ENCODE measurements at regions not wholly inside any gene's neighbourhood (a gene's known extent, or its start where the extent isn't known, plus 50 kb on each side); places are given as distances from the start of the nearest gene placed in this dataset.

DNA sequence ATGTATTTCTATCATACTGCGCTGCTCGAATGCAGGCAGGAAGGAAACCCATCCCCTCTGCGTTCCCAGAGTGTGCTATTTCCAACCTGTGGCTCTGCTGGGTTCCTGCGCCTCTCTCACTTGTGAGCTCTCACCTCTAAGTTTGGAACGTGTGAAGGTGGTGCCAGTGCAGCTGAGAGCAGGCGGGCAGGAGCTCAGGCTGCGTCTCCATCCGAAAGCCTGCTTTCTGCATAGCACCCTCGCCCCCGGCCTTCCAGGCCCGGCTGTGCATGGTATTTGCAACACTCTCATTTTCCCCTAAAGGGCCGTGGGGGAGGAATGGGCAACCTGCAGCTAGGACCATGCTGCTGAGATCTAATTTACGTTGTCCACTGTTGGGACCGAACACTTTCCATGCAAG is 288.0 kb upstream of the TSHZ2 start:
- Histone ChIP-seq H2AFZ (ENCODE audit: low read depth, low read length) (no peak overlapping the region), H3K4me3 (ENCODE audit: low read length) (no peak overlapping the region), H3K9me2 (ENCODE audit: insufficient read depth, low read length) (no peaks in the 10 kb centered on the region), H3K9ac (ENCODE audit: low read length) (peak overlapping the region; percentile 18), H3K4me2 (ENCODE audit: low read length) (no peak overlapping the region), H3F3A (ENCODE audit: insufficient read depth, low read length, poor library complexity, severe bottlenecking) (no peaks in the 10 kb centered on the region), H3K36me3 (ENCODE audit: insufficient read depth, low read length) (no peaks in the 10 kb centered on the region), H3K27ac (ENCODE audit: low read length) (peak overlapping the region; percentile 51), H3K27me3 (ENCODE audit: insufficient read depth, low read depth, low read length) (no peaks in the 10 kb centered on the region), H3K9me3 (ENCODE audit: low read length) (no peaks in the 10 kb centered on the region), H3K79me2 (replicated peaks; ENCODE audit: insufficient read depth, low read length) (no peaks in the 10 kb centered on the region), H4K20me1 (ENCODE audit: insufficient read depth) (no peaks in the 10 kb centered on the region)
- TF ChIP-seq TAF1 (IDR thresholded peaks at IDR 0.05; ENCODE audit: low read depth) (no peak), MXI1 (conservative IDR thresholded peaks at IDR 0.05; ENCODE audit: poor library complexity, severe bottlenecking) (no peak), EP300 (conservative IDR thresholded peaks at IDR 0.05; ENCODE audit: poor library complexity, severe bottlenecking) (no peak), POLR2AphosphoS5 (IDR thresholded peaks at IDR 0.05) (no peak), EZH2 (IDR thresholded peaks at IDR 0.05; ENCODE audit: borderline replicate concordance, insufficient read depth, low read length, poor library complexity, severe bottlenecking) (no peak), SMC3 (conservative IDR thresholded peaks at IDR 0.05; ENCODE audit: poor library complexity) (no peak), RAD21 (conservative IDR thresholded peaks at IDR 0.05) (no peak)
- TF ChIP-seq, protein P1, sequence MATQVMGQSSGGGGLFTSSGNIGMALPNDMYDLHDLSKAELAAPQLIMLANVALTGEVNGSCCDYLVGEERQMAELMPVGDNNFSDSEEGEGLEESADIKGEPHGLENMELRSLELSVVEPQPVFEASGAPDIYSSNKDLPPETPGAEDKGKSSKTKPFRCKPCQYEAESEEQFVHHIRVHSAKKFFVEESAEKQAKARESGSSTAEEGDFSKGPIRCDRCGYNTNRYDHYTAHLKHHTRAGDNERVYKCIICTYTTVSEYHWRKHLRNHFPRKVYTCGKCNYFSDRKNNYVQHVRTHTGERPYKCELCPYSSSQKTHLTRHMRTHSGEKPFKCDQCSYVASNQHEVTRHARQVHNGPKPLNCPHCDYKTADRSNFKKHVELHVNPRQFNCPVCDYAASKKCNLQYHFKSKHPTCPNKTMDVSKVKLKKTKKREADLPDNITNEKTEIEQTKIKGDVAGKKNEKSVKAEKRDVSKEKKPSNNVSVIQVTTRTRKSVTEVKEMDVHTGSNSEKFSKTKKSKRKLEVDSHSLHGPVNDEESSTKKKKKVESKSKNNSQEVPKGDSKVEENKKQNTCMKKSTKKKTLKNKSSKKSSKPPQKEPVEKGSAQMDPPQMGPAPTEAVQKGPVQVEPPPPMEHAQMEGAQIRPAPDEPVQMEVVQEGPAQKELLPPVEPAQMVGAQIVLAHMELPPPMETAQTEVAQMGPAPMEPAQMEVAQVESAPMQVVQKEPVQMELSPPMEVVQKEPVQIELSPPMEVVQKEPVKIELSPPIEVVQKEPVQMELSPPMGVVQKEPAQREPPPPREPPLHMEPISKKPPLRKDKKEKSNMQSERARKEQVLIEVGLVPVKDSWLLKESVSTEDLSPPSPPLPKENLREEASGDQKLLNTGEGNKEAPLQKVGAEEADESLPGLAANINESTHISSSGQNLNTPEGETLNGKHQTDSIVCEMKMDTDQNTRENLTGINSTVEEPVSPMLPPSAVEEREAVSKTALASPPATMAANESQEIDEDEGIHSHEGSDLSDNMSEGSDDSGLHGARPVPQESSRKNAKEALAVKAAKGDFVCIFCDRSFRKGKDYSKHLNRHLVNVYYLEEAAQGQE (IDR thresholded peaks at IDR 0.05; ENCODE audit: borderline replicate concordance): no peak
- TF ChIP-seq, protein P2, sequence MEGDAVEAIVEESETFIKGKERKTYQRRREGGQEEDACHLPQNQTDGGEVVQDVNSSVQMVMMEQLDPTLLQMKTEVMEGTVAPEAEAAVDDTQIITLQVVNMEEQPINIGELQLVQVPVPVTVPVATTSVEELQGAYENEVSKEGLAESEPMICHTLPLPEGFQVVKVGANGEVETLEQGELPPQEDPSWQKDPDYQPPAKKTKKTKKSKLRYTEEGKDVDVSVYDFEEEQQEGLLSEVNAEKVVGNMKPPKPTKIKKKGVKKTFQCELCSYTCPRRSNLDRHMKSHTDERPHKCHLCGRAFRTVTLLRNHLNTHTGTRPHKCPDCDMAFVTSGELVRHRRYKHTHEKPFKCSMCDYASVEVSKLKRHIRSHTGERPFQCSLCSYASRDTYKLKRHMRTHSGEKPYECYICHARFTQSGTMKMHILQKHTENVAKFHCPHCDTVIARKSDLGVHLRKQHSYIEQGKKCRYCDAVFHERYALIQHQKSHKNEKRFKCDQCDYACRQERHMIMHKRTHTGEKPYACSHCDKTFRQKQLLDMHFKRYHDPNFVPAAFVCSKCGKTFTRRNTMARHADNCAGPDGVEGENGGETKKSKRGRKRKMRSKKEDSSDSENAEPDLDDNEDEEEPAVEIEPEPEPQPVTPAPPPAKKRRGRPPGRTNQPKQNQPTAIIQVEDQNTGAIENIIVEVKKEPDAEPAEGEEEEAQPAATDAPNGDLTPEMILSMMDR (IDR thresholded peaks at IDR 0.05; ENCODE audit: poor library complexity, severe bottlenecking): no peak

DNA sequence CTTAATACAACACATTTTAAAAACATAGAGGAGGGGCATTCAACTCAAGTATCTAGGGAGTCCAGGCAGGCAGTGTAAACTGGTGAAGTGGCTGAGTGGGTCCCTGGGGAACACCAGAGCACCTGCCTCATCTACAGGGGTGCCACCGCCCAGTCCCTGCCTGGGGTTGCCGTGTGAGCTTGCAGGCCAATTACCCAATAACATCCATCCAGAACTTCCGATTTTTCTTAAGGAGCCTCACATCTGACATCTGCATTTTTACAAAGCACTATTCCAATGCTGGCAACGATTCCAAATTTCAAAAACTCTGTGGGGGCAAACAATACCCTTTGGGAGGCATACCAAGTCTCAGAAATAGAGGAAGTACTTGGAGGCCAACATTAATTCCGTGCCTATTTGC is 288.4 kb upstream of the TSHZ2 start:
- H3K36me3 ChIP-seq (ENCODE audit: insufficient read depth, low read length): no peaks in the 10 kb centered on the region
- H3K9me2 ChIP-seq (ENCODE audit: insufficient read depth, low read length): no peaks in the 10 kb centered on the region
- no peak overlapping the region for H3K4me3 ChIP-seq (ENCODE audit: low read length)
- H3K79me2 ChIP-seq (replicated peaks; ENCODE audit: insufficient read depth, low read length): no peaks in the 10 kb centered on the region
- TF ChIP-seq, protein P1 (IDR thresholded peaks at IDR 0.05; ENCODE audit: borderline replicate concordance): no peak
- TF ChIP-seq MXI1 (conservative IDR thresholded peaks at IDR 0.05; ENCODE audit: poor library complexity, severe bottlenecking) (no peak), POLR2AphosphoS5 (IDR thresholded peaks at IDR 0.05) (no peak), EZH2 (IDR thresholded peaks at IDR 0.05; ENCODE audit: borderline replicate concordance, insufficient read depth, low read length, poor library complexity, severe bottlenecking) (no peak), EP300 (conservative IDR thresholded peaks at IDR 0.05; ENCODE audit: poor library complexity, severe bottlenecking) (no peak), SMC3 (conservative IDR thresholded peaks at IDR 0.05; ENCODE audit: poor library complexity) (no peak), RAD21 (conservative IDR thresholded peaks at IDR 0.05) (no peak), TAF1 (IDR thresholded peaks at IDR 0.05; ENCODE audit: low read depth) (no peak)
- TF ChIP-seq, protein P2 (IDR thresholded peaks at IDR 0.05; ENCODE audit: poor library complexity, severe bottlenecking): no peak
- no peak overlapping the region for H3K27ac ChIP-seq (ENCODE audit: low read length)
- H3K4me2 ChIP-seq (ENCODE audit: low read length): no peak overlapping the region
- H4K20me1 ChIP-seq (ENCODE audit: insufficient read depth): no peaks in the 10 kb centered on the region
- no peak overlapping the region for H3K9ac ChIP-seq (ENCODE audit: low read length)
- no peaks in the 10 kb centered on the region for H3K9me3 ChIP-seq (ENCODE audit: low read length)
- no peaks in the 10 kb centered on the region for H3K27me3 ChIP-seq (ENCODE audit: insufficient read depth, low read depth, low read length)
- no peak overlapping the region for H2AFZ ChIP-seq (ENCODE audit: low read depth, low read length)
- no peaks in the 10 kb centered on the region for H3F3A ChIP-seq (ENCODE audit: insufficient read depth, low read length, poor library complexity, severe bottlenecking)
